ENCODE measurements at regions not wholly inside any gene's neighbourhood (a gene's known extent, or its start where the extent isn't known, plus 50 kb on each side); places are given as distances from the start of the nearest gene placed in this dataset.
A peak's percentile ranks its signal among the peaks of the same experiment; 100 is the strongest.

- H3K27ac ChIP-seq (ENCODE audit: low read depth, low read length) = no peak overlapping the region
- no peaks in the 10 kb centered on the region for H3K27me3 ChIP-seq (ENCODE audit: insufficient read depth, low read length)
- H3K79me2 ChIP-seq (ENCODE audit: insufficient read depth, low read length) = no peaks in the 10 kb centered on the region
- H3K4me2 ChIP-seq (ENCODE audit: insufficient read depth, low read length) = no peak overlapping the region
- peak; percentile 39 for DNase-seq (ENCODE audit: insufficient read length, low spot score, missing footprints)
- no peak overlapping the region for H2AFZ ChIP-seq (ENCODE audit: low read length)
- H3K9me3 ChIP-seq (ENCODE audit: low read depth, low read length) = peaks cover 1% of the 10 kb centered on the region
- no peak overlapping the region for H3K4me3 ChIP-seq (ENCODE audit: insufficient read depth, low read length)
- no peaks in the 10 kb centered on the region for H3K4me1 ChIP-seq (ENCODE audit: insufficient read depth, low read length)
- no peaks in the 10 kb centered on the region for H3K36me3 ChIP-seq (ENCODE audit: insufficient read depth, low read length)
- H4K20me1 ChIP-seq (ENCODE audit: insufficient read depth, low read length) = no peaks in the 10 kb centered on the region
- no peak for TF ChIP-seq CTCF (IDR thresholded peaks at IDR 0.05; ENCODE audit: extremely low read depth, low read depth, low read length)
Observed at GRCh38 chr11:134482865-134483264, 70.8 kb upstream of the B3GAT1 start.

- no peaks in the 10 kb centered on the region for H3K79me2 ChIP-seq (ENCODE audit: insufficient read depth, low read length)
- no peak overlapping the region for H3K27ac ChIP-seq (ENCODE audit: low read depth, low read length)
- peaks cover 1% of the 10 kb centered on the region for H3K9me3 ChIP-seq (ENCODE audit: low read depth, low read length)
Observed at GRCh38 chr11:134481933-134482527, 70.0 kb upstream of the B3GAT1 start.

GRCh38 chr11:134481135-134481534, 69.1 kb upstream of the B3GAT1 start:
- TF ChIP-seq CTCF (IDR thresholded peaks at IDR 0.05; ENCODE audit: extremely low read depth, low read depth, low read length) = no peak
- H3K9me3 ChIP-seq (ENCODE audit: low read depth, low read length) = peaks cover 1% of the 10 kb centered on the region
- no peak overlapping the region for H3K4me2 ChIP-seq (ENCODE audit: insufficient read depth, low read length)

More at GRCh38 chr11:134481933-134482527, 70.0 kb upstream of the B3GAT1 start:
- no peak overlapping the region for H3K4me3 ChIP-seq (ENCODE audit: insufficient read depth, low read length)
- H3K27me3 ChIP-seq (ENCODE audit: insufficient read depth, low read length) = no peaks in the 10 kb centered on the region
- no peak overlapping the region for H3K4me2 ChIP-seq (ENCODE audit: insufficient read depth, low read length)
- DNase-seq (ENCODE audit: insufficient read length, low spot score, missing footprints) = peak; percentile 13
- H3K4me1 ChIP-seq (ENCODE audit: insufficient read depth, low read length) = no peaks in the 10 kb centered on the region
- no peak for TF ChIP-seq CTCF (IDR thresholded peaks at IDR 0.05; ENCODE audit: extremely low read depth, low read depth, low read length)
- H3K36me3 ChIP-seq (ENCODE audit: insufficient read depth, low read length) = no peaks in the 10 kb centered on the region
- H2AFZ ChIP-seq (ENCODE audit: low read length) = no peak overlapping the region
- no peaks in the 10 kb centered on the region for H4K20me1 ChIP-seq (ENCODE audit: insufficient read depth, low read length)

GRCh38 chr11:134480136-134480712, 68.2 kb upstream of the B3GAT1 start:
- H3K9me3 ChIP-seq (ENCODE audit: low read depth, low read length) = peaks cover 1% of the 10 kb centered on the region
- no peak overlapping the region for H3K27ac ChIP-seq (ENCODE audit: low read depth, low read length)
- peak; percentile 57 for DNase-seq (ENCODE audit: insufficient read length, low spot score, missing footprints)
- H4K20me1 ChIP-seq (ENCODE audit: insufficient read depth, low read length) = no peaks in the 10 kb centered on the region
- H3K4me3 ChIP-seq (ENCODE audit: insufficient read depth, low read length) = no peak overlapping the region
- no peaks in the 10 kb centered on the region for H3K79me2 ChIP-seq (ENCODE audit: insufficient read depth, low read length)
- no peak for TF ChIP-seq CTCF (IDR thresholded peaks at IDR 0.05; ENCODE audit: extremely low read depth, low read depth, low read length)
- H3K4me1 ChIP-seq (ENCODE audit: insufficient read depth, low read length) = no peaks in the 10 kb centered on the region
- H3K27me3 ChIP-seq (ENCODE audit: insufficient read depth, low read length) = no peaks in the 10 kb centered on the region
- H3K4me2 ChIP-seq (ENCODE audit: insufficient read depth, low read length) = no peak overlapping the region
- no peaks in the 10 kb centered on the region for H3K36me3 ChIP-seq (ENCODE audit: insufficient read depth, low read length)
- H2AFZ ChIP-seq (ENCODE audit: low read length) = no peak overlapping the region

More at GRCh38 chr11:134481135-134481534, 69.1 kb upstream of the B3GAT1 start:
- H2AFZ ChIP-seq (ENCODE audit: low read length) = no peak overlapping the region
- peak; percentile 36 for DNase-seq (ENCODE audit: insufficient read length, low spot score, missing footprints)
- H3K27me3 ChIP-seq (ENCODE audit: insufficient read depth, low read length) = no peaks in the 10 kb centered on the region
- no peaks in the 10 kb centered on the region for H4K20me1 ChIP-seq (ENCODE audit: insufficient read depth, low read length)
- H3K4me3 ChIP-seq (ENCODE audit: insufficient read depth, low read length) = no peak overlapping the region
- H3K79me2 ChIP-seq (ENCODE audit: insufficient read depth, low read length) = no peaks in the 10 kb centered on the region
- no peak overlapping the region for H3K27ac ChIP-seq (ENCODE audit: low read depth, low read length)
- no peaks in the 10 kb centered on the region for H3K4me1 ChIP-seq (ENCODE audit: insufficient read depth, low read length)
- H3K36me3 ChIP-seq (ENCODE audit: insufficient read depth, low read length) = no peaks in the 10 kb centered on the region

Data from osteoblast (primary cell).